Transverse colon (tissue), 4 donors: ENCODE measurements at regions not wholly inside any gene's neighbourhood (a gene's known extent, or its start where the extent isn't known, plus 50 kb on each side); places are given as distances from the start of the nearest gene placed in this dataset.

Source experiments
- DNase-seq: peaks from one replicate; pipeline ENCODE4 v3.0.0-alpha.2; 2019
- H3K27ac ChIP-seq, 4 donors: fragments of 200-600 bp; sonication (generic); 2 replicates each; pipeline ENCODE4 v1.5.1; 2016 to 2018; ENCODE audit warnings: inconsistent platforms in 4 of 4
- H3K27me3 ChIP-seq: fragments of 200-600 bp; sonication (generic); 2 replicates; pipeline ENCODE4 v1.5.1; 2017; ENCODE audit warnings: inconsistent platforms
- H3K36me3 ChIP-seq, 4 donors: fragments of 200-600 bp; sonication (generic); 2 replicates each; pipeline ENCODE4 v1.5.1; 2017 to 2019; ENCODE audit warnings: inconsistent platforms in 4 of 4
- H3K4me1 ChIP-seq, 4 donors: fragments of 200-600 bp; sonication (generic); 2 replicates each; pipeline ENCODE4 v1.5.1; 2017 to 2020; ENCODE audit warnings: inconsistent platforms in 4 of 4
- H3K4me3 ChIP-seq, 4 donors: fragments of 200-600 bp; sonication (generic); 1 replicate in 1 of 4; 2 replicates in 3 of 4; pipeline versions ENCODE4 v1.5.1 to v1.6.1; 2017 to 2019; ENCODE audit warnings: inconsistent platforms in 4 of 4
- H3K9me3 ChIP-seq, 2 donors: fragments of 200-600 bp; sonication (generic); 2 replicates each; pipeline ENCODE4 v1.5.1; 2017 to 2019; ENCODE audit warnings: inconsistent platforms in 2 of 2
- EP300 ChIP-seq: sonication (generic); formaldehyde crosslinking; IDR thresholded peaks from one replicate; pipeline ENCODE4 v1.6.1; 2017; ENCODE audit warnings: antibody characterized with exemption, low read depth
- POLR2A ChIP-seq: fragments of 450-650 bp; IDR thresholded peaks from one replicate; pipeline ENCODE4 v1.6.1; 2016; ENCODE audit warnings: antibody characterized with exemption, mild to moderate bottlenecking, moderate library complexity
- POLR2AphosphoS5 ChIP-seq, 3 donors: sonication (generic); formaldehyde crosslinking; IDR thresholded peaks; one replicate each; pipeline ENCODE4 v1.6.1; 2016; ENCODE audit warnings: antibody characterized with exemption in 3 of 3
- WGBS, 2 donors: methylation state at CpG; one replicate each; pipeline ENCODE4 v1.1.5; 2018; ENCODE audit warnings: low coverage in 1 of 2; 5-methylcytosine and 5-hydroxymethylcytosine counted together
- in situ Hi-C, 4 donors: fragments of 200-750 bp; cut with MboI; loops; one replicate each; pipeline versions ENCODE4 v1.15.0 to v1.15.1; 2017; ENCODE audit warnings: low sequenced_read_pairs in 3 of 4, low pct_ligation_motif_present in 1 of 4, low pct_unique_long_range_greater_than_20kb in 1 of 4
- intact Hi-C: fragments of 100-400 bp; cut with DNase I; formaldehyde crosslinking; loops from one replicate; pipeline ENCODE4 v1.15.1; 2023; ENCODE audit warnings: low total_unique reads
- TF ChIP-seq, protein P1 (sequence below), 5 experiments: fragments of 200-600 bp in 3 of 5; fragments of 450-650 bp in 2 of 5; sonication (generic) in 3 of 5; IDR thresholded peaks; 1 replicate in 2 of 5; 2 replicates in 3 of 5; pipeline ENCODE4 v1.5.1; 2016 to 2017; ENCODE audit warnings: antibody characterized with exemption in 5 of 5, inconsistent platforms in 3 of 5, mild to moderate bottlenecking in 2 of 5, moderate library complexity in 1 of 5

GRCh38 chr13:72149701-72150100, 282.7 kb upstream of the DACH1 start:
- no peak overlapping the region for H3K4me3 ChIP-seq
- DNase-seq, result no peak
- no peak overlapping the region for H3K27ac ChIP-seq
- TF ChIP-seq POLR2AphosphoS5 (IDR thresholded peaks at IDR 0.05) (no peak), POLR2A (no peak), EP300 (no peak)
- TF ChIP-seq, protein P1, sequence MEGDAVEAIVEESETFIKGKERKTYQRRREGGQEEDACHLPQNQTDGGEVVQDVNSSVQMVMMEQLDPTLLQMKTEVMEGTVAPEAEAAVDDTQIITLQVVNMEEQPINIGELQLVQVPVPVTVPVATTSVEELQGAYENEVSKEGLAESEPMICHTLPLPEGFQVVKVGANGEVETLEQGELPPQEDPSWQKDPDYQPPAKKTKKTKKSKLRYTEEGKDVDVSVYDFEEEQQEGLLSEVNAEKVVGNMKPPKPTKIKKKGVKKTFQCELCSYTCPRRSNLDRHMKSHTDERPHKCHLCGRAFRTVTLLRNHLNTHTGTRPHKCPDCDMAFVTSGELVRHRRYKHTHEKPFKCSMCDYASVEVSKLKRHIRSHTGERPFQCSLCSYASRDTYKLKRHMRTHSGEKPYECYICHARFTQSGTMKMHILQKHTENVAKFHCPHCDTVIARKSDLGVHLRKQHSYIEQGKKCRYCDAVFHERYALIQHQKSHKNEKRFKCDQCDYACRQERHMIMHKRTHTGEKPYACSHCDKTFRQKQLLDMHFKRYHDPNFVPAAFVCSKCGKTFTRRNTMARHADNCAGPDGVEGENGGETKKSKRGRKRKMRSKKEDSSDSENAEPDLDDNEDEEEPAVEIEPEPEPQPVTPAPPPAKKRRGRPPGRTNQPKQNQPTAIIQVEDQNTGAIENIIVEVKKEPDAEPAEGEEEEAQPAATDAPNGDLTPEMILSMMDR (IDR thresholded peaks at IDR 0.05), result no peak
- H3K36me3 ChIP-seq, result no peaks in the 10 kb centered on the region
- H3K9me3 ChIP-seq, result no peaks in the 10 kb centered on the region
- H3K27me3 ChIP-seq, result no peaks in the 10 kb centered on the region
- H3K4me1 ChIP-seq, result no peaks in the 10 kb centered on the region
- intact Hi-C loops (no loop called here), in situ Hi-C loops (no loop called here)

DNA sequence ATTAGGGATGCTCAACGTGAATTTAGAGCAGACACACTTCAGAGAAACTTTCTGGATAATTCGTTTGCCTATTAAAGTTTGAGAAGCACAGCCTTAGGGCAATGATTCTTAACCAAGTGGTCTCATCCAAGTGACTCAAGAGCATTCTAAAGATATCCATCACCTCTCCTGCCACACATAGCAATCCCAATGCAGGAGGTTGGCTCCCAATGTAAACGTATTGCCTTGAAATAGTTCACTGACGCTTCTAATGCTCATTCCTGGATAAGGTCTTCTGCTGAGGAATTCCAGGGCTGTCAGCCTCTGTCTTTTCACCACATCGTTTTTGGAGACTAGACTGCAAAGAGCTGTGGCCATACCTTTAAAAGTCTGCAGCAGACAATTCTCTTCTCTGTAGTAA, 279.8 kb upstream of the DACH1 start:
- in situ Hi-C loops (no loop called here), intact Hi-C loops (no loop called here)
- TF ChIP-seq POLR2A, result no peak
- no peak for TF ChIP-seq POLR2AphosphoS5 (IDR thresholded peaks at IDR 0.05)
- TF ChIP-seq, protein P1 (IDR thresholded peaks at IDR 0.05), result no peak
- no peak for TF ChIP-seq EP300
- Histone ChIP-seq H3K4me1 (no peaks in the 10 kb centered on the region), H3K27me3 (no peaks in the 10 kb centered on the region), H3K9me3 (no peaks in the 10 kb centered on the region), H3K36me3 (no peaks in the 10 kb centered on the region), H3K27ac (no peak overlapping the region), H3K4me3 (no peak overlapping the region)
- DNase-seq, result no peak
- 70 to 80% methylated on average over 1 to 5 of the region's 5 CpGs for WGBS, 2 donors

GRCh38 chr13:72145383-72145782, 278.4 kb upstream of the DACH1 start:
- H3K27ac ChIP-seq, result no peak overlapping the region
- H3K9me3 ChIP-seq, result no peaks in the 10 kb centered on the region
- no peaks in the 10 kb centered on the region for H3K36me3 ChIP-seq
- WGBS, 2 donors, result 67 to 82% methylated on average over 2 of the region's 2 CpGs
- TF ChIP-seq POLR2A (no peak), POLR2AphosphoS5 (IDR thresholded peaks at IDR 0.05) (no peak), EP300 (no peak)
- TF ChIP-seq, protein P1 (IDR thresholded peaks at IDR 0.05), result no peak
- DNase-seq, result no peak
- intact Hi-C loops (no loop called here), in situ Hi-C loops (no loop called here)
- no peak overlapping the region for H3K4me3 ChIP-seq
- H3K27me3 ChIP-seq, result no peaks in the 10 kb centered on the region
- H3K4me1 ChIP-seq, result no peaks in the 10 kb centered on the region

- Histone ChIP-seq H3K4me3 (no peak overlapping the region), H3K9me3 (no peaks in the 10 kb centered on the region), H3K27ac (no peak overlapping the region), H3K36me3 (no peaks in the 10 kb centered on the region), H3K4me1 (no peaks in the 10 kb centered on the region), H3K27me3 (no peaks in the 10 kb centered on the region)
- intact Hi-C loops, result no loop called here
- DNase-seq, result no peak
- no peak for TF ChIP-seq POLR2A
- no peak for TF ChIP-seq POLR2AphosphoS5 (IDR thresholded peaks at IDR 0.05)
- no peak for TF ChIP-seq EP300
- TF ChIP-seq, protein P1 (IDR thresholded peaks at IDR 0.05), result no peak
- in situ Hi-C loops, result no loop called here
Observed at GRCh38 chr13:72144636-72145035, 277.6 kb upstream of the DACH1 start.
